Fibroblast of villous mesenchyme (primary cell): ENCODE measurements at regions not wholly inside any gene's neighbourhood (a gene's known extent, or its start where the extent isn't known, plus 50 kb on each side); places are given as distances from the start of the nearest gene placed in this dataset.
"Not testable (repeated sequence)": the region's sequence is repeated elsewhere in the genome, so short reads cannot be mapped to it uniquely, and the experiment has no call there.

ENCODE experiments used
- DNase-seq: peaks from one replicate; pipeline ENCODE4 v3.0.0-alpha.2; 2010; ENCODE audit warnings: low read depth
- H3K4me3 ChIP-seq: 2 replicates; pipeline ENCODE4 v1.5.1; 2011; ENCODE audit warnings: low read depth, mild to moderate bottlenecking, low read length
- TF ChIP-seq, protein P1 (sequence below): IDR thresholded peaks from 2 replicates; pipeline ENCODE4 v1.5.1; 2012; ENCODE audit warnings: low read depth, mild to moderate bottlenecking, low read length; ENCODE audit not compliant: insufficient read depth

DNA sequence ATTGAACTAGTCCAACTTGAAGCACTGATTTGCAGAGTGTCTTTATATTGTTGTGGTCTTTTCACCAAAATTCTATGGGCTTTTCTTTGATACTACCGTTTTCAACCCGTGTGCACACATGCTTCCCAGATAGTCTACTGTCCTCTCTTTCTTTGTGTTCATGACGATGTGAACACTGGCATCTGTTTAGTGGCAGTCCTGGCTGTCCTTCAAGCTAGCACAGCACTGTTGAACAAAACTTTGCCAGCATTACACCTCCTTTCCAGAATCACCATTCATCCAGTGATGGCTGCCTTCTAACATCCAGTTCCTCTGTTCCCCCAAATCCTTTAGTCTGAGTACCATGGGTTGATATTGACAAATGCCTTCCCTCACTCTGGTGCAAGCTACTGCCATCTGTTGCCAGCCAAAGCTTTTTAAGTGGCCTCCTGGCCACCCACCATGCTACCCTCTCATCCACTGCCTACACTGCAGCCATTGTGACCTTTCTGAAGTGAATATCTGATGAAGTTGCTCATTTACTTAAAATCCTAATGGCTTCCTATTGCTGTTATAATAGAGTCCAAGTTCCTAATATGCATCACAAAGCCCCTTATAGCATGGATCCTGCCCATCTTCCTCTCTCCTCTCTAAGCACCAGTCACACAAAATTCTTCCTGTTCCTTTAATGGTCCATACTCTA lies 94.3 kb downstream of the NIBAN1 start:
- DNase-seq, result no peak
- TF ChIP-seq, protein P1, sequence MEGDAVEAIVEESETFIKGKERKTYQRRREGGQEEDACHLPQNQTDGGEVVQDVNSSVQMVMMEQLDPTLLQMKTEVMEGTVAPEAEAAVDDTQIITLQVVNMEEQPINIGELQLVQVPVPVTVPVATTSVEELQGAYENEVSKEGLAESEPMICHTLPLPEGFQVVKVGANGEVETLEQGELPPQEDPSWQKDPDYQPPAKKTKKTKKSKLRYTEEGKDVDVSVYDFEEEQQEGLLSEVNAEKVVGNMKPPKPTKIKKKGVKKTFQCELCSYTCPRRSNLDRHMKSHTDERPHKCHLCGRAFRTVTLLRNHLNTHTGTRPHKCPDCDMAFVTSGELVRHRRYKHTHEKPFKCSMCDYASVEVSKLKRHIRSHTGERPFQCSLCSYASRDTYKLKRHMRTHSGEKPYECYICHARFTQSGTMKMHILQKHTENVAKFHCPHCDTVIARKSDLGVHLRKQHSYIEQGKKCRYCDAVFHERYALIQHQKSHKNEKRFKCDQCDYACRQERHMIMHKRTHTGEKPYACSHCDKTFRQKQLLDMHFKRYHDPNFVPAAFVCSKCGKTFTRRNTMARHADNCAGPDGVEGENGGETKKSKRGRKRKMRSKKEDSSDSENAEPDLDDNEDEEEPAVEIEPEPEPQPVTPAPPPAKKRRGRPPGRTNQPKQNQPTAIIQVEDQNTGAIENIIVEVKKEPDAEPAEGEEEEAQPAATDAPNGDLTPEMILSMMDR, result no peak
- H3K4me3 ChIP-seq, result no peak overlapping the region

DNA sequence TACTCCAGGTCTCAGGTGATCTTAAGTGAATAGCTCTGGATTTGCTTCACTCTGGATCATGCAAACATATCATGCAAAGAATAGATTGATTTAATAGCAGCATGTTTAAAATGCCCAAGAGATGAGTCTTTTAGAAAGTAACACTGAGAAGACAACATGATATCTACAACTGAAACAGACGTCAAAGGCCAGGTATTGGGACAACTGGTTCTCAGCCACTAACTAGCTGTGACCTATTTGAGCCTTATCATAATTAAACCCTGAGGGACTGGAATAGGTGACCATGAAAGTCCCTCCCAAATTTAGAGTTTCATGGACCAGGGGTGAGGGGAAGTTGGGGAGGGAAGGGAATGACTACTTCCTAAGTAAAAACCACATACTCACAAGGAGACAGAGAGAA lies 95.7 kb downstream of the NIBAN1 start:
- DNase-seq, result no peak
- TF ChIP-seq, protein P1, result no peak
- no peak overlapping the region for H3K4me3 ChIP-seq

DNA sequence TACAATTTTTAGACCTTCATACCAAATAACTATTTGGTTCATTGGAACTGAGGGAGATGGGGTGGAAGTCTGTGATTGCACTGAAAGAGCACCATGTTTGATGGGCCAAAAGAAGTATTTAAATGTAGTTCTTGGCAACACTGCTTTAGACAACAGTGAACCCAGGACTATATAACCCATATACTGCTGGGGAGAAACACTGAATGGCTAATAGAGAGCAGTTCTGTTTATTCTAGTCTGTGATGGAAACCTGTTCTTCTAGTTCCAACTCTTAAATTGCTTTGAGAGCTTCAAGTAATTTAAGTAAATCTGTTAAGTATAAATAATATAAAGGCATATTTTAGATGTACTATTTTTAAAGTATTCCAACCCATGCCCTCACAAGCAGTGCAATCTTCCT lies 96.3 kb downstream of the NIBAN1 start:
- DNase-seq, result no peak
- no peak overlapping the region for H3K4me3 ChIP-seq
- TF ChIP-seq, protein P1, result no peak

DNA sequence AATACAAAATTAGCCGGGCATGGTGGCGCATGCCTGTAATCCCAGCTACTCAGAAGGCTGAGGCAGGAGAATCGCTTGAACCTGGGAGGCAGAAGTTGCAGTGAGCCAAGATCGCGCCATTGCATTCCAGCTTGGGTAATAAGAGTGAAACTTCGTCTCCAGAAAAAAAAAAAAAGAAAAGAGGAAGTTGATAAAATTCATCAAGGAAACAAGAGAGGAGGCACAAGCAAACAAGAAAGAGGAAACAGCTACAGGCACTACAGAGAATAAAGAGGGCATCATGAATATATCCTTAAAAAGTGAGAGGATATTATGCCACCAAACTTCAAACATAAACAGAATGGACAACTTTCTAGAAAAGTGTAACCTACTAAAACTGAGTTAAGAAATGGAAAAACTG lies 98.3 kb downstream of the NIBAN1 start:
- not testable (repeated sequence) for H3K4me3 ChIP-seq, DNase-seq

DNA sequence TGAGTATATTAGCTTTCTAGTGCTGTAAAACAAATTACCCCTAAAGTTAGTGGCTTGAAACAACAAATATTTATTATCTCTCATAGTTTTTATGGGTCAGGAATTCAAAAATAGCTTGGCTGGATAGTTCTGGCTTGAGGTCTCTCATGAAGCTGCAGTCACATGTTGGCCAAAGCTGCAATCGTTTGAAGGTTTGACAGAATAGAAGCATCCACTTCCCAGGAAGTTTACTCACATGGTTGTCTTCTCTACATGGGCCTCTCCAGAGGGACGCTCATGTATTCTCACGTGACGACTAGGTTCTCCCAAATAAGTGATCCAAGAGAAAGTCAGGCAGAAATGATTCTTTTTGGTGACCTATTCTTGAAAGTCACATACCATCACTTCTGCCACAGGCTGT lies 99.1 kb downstream of the NIBAN1 start:
- TF ChIP-seq, protein P1, result no peak
- H3K4me3 ChIP-seq, result no peak overlapping the region
- DNase-seq, result no peak

DNA sequence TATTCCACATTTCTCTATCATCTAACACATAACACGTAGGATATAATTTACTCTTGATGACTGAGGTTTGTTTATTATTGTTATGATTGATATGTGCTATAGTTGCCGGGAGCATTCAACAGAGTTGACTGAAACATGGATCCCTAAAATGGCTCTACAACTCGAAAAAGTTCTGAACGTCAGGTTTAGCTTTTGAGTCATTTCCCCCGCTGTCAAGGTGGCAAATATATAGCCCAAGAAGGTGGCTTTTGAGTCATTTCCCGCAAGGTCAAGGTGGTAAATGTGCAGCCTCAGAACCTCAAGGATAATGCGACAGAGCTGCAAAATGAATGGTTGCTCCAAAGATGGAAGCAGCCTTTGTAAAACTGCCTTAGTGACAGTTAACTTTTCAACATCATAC lies 104.0 kb downstream of the NIBAN1 start:
- DNase-seq, result no peak
- H3K4me3 ChIP-seq, result no peak overlapping the region
- TF ChIP-seq, protein P1, result no peak

DNA sequence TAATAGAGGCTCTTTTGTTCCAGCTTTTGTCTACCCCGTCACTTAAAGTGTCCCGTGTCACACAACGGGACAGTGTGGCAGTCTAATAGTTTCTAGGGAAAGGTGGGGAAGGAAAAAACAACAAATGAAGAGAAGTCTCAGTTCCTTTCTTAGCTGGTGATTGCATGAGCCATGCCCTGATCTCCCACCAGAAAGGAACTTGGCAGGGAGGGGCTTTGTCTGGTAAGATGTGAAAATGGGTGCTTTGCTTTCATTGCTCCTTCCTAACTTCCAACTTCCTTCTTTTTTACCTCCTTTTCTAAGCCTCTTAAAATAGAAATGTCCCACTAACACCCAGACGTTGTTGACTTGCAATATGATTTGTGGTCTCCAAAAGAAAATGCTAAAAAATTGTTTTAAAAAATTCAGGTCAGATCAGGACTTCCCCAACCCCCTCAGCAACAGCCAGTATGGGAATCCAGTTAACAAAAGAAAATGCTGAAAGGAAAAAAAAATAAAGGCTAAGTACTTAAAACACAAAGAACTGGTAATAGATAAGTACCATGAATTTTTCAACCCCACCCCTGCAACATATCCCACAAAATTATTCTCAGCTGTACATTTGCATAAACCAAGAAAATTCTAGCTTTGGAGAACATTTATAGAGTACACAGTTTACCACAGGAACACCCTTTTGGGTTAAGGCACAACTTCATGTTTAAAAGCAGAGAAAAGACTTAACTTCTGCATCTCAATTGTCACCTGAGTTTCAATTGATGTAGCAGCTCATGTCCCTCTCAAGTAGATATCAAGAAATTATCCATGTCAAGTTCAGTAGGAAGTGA lies 106.2 kb downstream of the NIBAN1 start:
- TF ChIP-seq, protein P1, result no peak
- H3K4me3 ChIP-seq, result no peak overlapping the region
- DNase-seq, result no peak
